ENCODE measurements at regions not wholly inside any gene's neighbourhood (a gene's known extent, or its start where the extent isn't known, plus 50 kb on each side); places are given as distances from the start of the nearest gene placed in this dataset.

GRCh38 chr2:152227969-152228592, 52.5 kb upstream of the STAM2 start:
- TF ChIP-seq, protein P1, sequence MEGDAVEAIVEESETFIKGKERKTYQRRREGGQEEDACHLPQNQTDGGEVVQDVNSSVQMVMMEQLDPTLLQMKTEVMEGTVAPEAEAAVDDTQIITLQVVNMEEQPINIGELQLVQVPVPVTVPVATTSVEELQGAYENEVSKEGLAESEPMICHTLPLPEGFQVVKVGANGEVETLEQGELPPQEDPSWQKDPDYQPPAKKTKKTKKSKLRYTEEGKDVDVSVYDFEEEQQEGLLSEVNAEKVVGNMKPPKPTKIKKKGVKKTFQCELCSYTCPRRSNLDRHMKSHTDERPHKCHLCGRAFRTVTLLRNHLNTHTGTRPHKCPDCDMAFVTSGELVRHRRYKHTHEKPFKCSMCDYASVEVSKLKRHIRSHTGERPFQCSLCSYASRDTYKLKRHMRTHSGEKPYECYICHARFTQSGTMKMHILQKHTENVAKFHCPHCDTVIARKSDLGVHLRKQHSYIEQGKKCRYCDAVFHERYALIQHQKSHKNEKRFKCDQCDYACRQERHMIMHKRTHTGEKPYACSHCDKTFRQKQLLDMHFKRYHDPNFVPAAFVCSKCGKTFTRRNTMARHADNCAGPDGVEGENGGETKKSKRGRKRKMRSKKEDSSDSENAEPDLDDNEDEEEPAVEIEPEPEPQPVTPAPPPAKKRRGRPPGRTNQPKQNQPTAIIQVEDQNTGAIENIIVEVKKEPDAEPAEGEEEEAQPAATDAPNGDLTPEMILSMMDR (IDR thresholded peaks at IDR 0.05) = no peak
- TF ChIP-seq POLR2A (IDR thresholded peaks at IDR 0.05) = no peak

Measured in uterus (tissue), 2 donors.